ENCODE measurements at regions not wholly inside any gene's neighbourhood (a gene's known extent, or its start where the extent isn't known, plus 50 kb on each side); places are given as distances from the start of the nearest gene placed in this dataset.
"Not testable (repeated sequence)": the region's sequence is repeated elsewhere in the genome, so short reads cannot be mapped to it uniquely, and the experiment has no call there.

- Histone ChIP-seq H3K4me1 (peaks cover 0 to 8% (median 0%) of the 10 kb centered on the region in 10 experiments; a peak in 4 of 20 replicates), H3K27ac (no peak overlapping the region), H3K27me3 (no peaks in the 10 kb centered on the region), H3K4me3 (no peak overlapping the region), H3K9me3 (replicated peaks in 1 of 11) (peaks cover 6 to 36% (median 24%) of the 10 kb centered on the region in 11 experiments; a peak in 17 of 22 replicates), H3K36me3 (no peaks in the 10 kb centered on the region), H4K20me1 (no peaks in the 10 kb centered on the region), H3K9ac (no peak overlapping the region), H3K4me2 (no peak overlapping the region)
- no peak for TF ChIP-seq Cebpa-rat (IDR thresholded peaks at IDR 0.05)
These were observed 58.6 kb upstream of the ZCCHC2 start for GRCh38 chr18:62464266-62464665.

GRCh38 chr18:62469131-62469530 lies 53.7 kb upstream of the ZCCHC2 start:
- H3K27me3 ChIP-seq, H4K20me1 ChIP-seq, H3K4me3 ChIP-seq, H3K9ac ChIP-seq, H3K4me2 ChIP-seq, H3K36me3 ChIP-seq, H3K27ac ChIP-seq, H3K4me1 ChIP-seq: not testable (repeated sequence)
- peaks cover 32 to 68% (median 55%) of the 10 kb centered on the region in 11 experiments; a peak in 21 of 22 replicates for H3K9me3 ChIP-seq (replicated peaks in 1 of 11)
